ENCODE measurements at regions not wholly inside any gene's neighbourhood (a gene's known extent, or its start where the extent isn't known, plus 50 kb on each side); places are given as distances from the start of the nearest gene placed in this dataset.
"Not testable (repeated sequence)": the region's sequence is repeated elsewhere in the genome, so short reads cannot be mapped to it uniquely, and the experiment has no call there.

- H3K4me1 ChIP-seq (replicated peaks in 1 of 2); in situ Hi-C loops (cut with MboI; ENCODE audit: low pct_unique_long_range_greater_than_20kb in 2 of 9, low sequenced_read_pairs in 9 of 9, unreplicated experiment in 9 of 9); ATAC-seq (replicated peaks in 6 of 8); H3K27ac ChIP-seq; H3K4me3 ChIP-seq: not testable (repeated sequence)
- WGBS, 10 experiments: no CpG with 5 or more reads among the region's 1 CpG
Measured at GRCh38 chr21:13303763-13304162, 305.8 kb upstream of the POTED start.

GRCh38 chr21:13304901-13305300, 304.7 kb upstream of the POTED start:
- in situ Hi-C loops (cut with MboI; ENCODE audit: low pct_unique_long_range_greater_than_20kb in 2 of 9, low sequenced_read_pairs in 9 of 9, unreplicated experiment in 9 of 9); H3K4me1 ChIP-seq (replicated peaks in 1 of 2); H3K4me3 ChIP-seq; H3K27ac ChIP-seq; ATAC-seq (replicated peaks in 6 of 8): not testable (repeated sequence)
- 0 to 20% (median 0%) methylated on average over 1 of the region's 1 CpG; no CpG with 5 or more reads in 4 of the 10 experiments for WGBS, 10 experiments

- H3K27ac ChIP-seq; H3K4me3 ChIP-seq; H3K4me1 ChIP-seq (replicated peaks in 1 of 2); ATAC-seq (replicated peaks in 6 of 8); in situ Hi-C loops (cut with MboI; ENCODE audit: low pct_unique_long_range_greater_than_20kb in 2 of 9, low sequenced_read_pairs in 9 of 9, unreplicated experiment in 9 of 9): not testable (repeated sequence)
- WGBS, 10 experiments: 14 to 51% methylated on average over 1 to 3 of the region's 5 CpGs; no CpG with 5 or more reads in 8 of the 10 experiments
Measured at GRCh38 chr21:13310120-13310519, 299.5 kb upstream of the POTED start.

- in situ Hi-C loops (cut with MboI; ENCODE audit: low pct_unique_long_range_greater_than_20kb in 2 of 9, low sequenced_read_pairs in 9 of 9, unreplicated experiment in 9 of 9); H3K4me1 ChIP-seq (replicated peaks in 1 of 2); H3K4me3 ChIP-seq; H3K27ac ChIP-seq: not testable (repeated sequence)
- peak in 1 of 8 experiments; percentile 25 for ATAC-seq (replicated peaks in 6 of 8)
- WGBS, 10 experiments: no CpG with 5 or more reads among the region's 18 CpGs
Measured at GRCh38 chr21:13310570-13311524, 298.7 kb upstream of the POTED start.

GRCh38 chr21:13318718-13319117, 290.9 kb upstream of the POTED start:
- in situ Hi-C loops (cut with MboI; ENCODE audit: low pct_unique_long_range_greater_than_20kb in 2 of 9, low sequenced_read_pairs in 9 of 9, unreplicated experiment in 9 of 9); ATAC-seq (replicated peaks in 6 of 8); H3K4me1 ChIP-seq (replicated peaks in 1 of 2); H3K4me3 ChIP-seq; H3K27ac ChIP-seq: not testable (repeated sequence)
- whole genome bisulfite sequencing, 10 experiments: 0 to 30% (median 29%) methylated on average over 1 to 3 of the region's 5 CpGs; no CpG with 5 or more reads in 5 of the 10 experiments

GRCh38 chr21:13321919-13322318, 287.7 kb upstream of the POTED start:
- H3K27ac ChIP-seq; H3K4me3 ChIP-seq; in situ Hi-C loops (cut with MboI; ENCODE audit: low pct_unique_long_range_greater_than_20kb in 2 of 9, low sequenced_read_pairs in 9 of 9, unreplicated experiment in 9 of 9); ATAC-seq (replicated peaks in 6 of 8); H3K4me1 ChIP-seq (replicated peaks in 1 of 2): not testable (repeated sequence)

GRCh38 chr21:13340670-13341234, 268.8 kb upstream of the POTED start:
- H3K4me3 ChIP-seq; H3K4me1 ChIP-seq (replicated peaks in 1 of 2); H3K27ac ChIP-seq; in situ Hi-C loops (cut with MboI; ENCODE audit: low pct_unique_long_range_greater_than_20kb in 2 of 9, low sequenced_read_pairs in 9 of 9, unreplicated experiment in 9 of 9); ATAC-seq (replicated peaks in 6 of 8): not testable (repeated sequence)
- 0% methylated on average over 2 of the region's 3 CpGs; no CpG with 5 or more reads in 9 of the 10 experiments for WGBS, 10 experiments

- H3K4me1 ChIP-seq (replicated peaks in 1 of 2); ATAC-seq (replicated peaks in 6 of 8); H3K4me3 ChIP-seq; H3K27ac ChIP-seq; in situ Hi-C loops (cut with MboI; ENCODE audit: low pct_unique_long_range_greater_than_20kb in 2 of 9, low sequenced_read_pairs in 9 of 9, unreplicated experiment in 9 of 9): not testable (repeated sequence)
- WGBS, 10 experiments: no CpG with 5 or more reads among the region's 1 CpG
Measured at GRCh38 chr21:13351521-13351920, 258.1 kb upstream of the POTED start.

- ATAC-seq (replicated peaks in 6 of 8): not testable (repeated sequence)
Measured at GRCh38 chr21:13360175-13360574, 249.4 kb upstream of the POTED start.

GRCh38 chr21:13368200-13368599, 241.4 kb upstream of the POTED start:
- in situ Hi-C loops (cut with MboI; ENCODE audit: low pct_unique_long_range_greater_than_20kb in 2 of 9, low sequenced_read_pairs in 9 of 9, unreplicated experiment in 9 of 9): no loop called here
- no peak for ATAC-seq (replicated peaks in 6 of 8)
- WGBS, 10 experiments: 60% methylated on average over 1 of the region's 6 CpGs; no CpG with 5 or more reads in 9 of the 10 experiments
- H3K27ac ChIP-seq: no peak overlapping the region
- no peak overlapping the region for H3K4me3 ChIP-seq
- H3K4me1 ChIP-seq (replicated peaks in 1 of 2): no peaks in the 10 kb centered on the region

More at GRCh38 chr21:13360175-13360574, 249.4 kb upstream of the POTED start:
- H3K27ac ChIP-seq; in situ Hi-C loops (cut with MboI; ENCODE audit: low pct_unique_long_range_greater_than_20kb in 2 of 9, low sequenced_read_pairs in 9 of 9, unreplicated experiment in 9 of 9); H3K4me1 ChIP-seq (replicated peaks in 1 of 2); H3K4me3 ChIP-seq: not testable (repeated sequence)
- WGBS, 10 experiments: 83% methylated on average over 2 of the region's 17 CpGs; no CpG with 5 or more reads in 9 of the 10 experiments

- H3K4me1 ChIP-seq (replicated peaks in 1 of 2); H3K27ac ChIP-seq; H3K4me3 ChIP-seq; in situ Hi-C loops (cut with MboI; ENCODE audit: low pct_unique_long_range_greater_than_20kb in 2 of 9, low sequenced_read_pairs in 9 of 9, unreplicated experiment in 9 of 9); ATAC-seq (replicated peaks in 6 of 8): not testable (repeated sequence)
- 40% methylated on average over 1 to 2 of the region's 13 CpGs; no CpG with 5 or more reads in 8 of the 10 experiments for WGBS, 10 experiments
Measured at GRCh38 chr21:13372721-13373120, 236.9 kb upstream of the POTED start.

GRCh38 chr21:13378943-13379342, 230.6 kb upstream of the POTED start:
- H3K4me1 ChIP-seq (replicated peaks in 1 of 2); in situ Hi-C loops (cut with MboI; ENCODE audit: low pct_unique_long_range_greater_than_20kb in 2 of 9, low sequenced_read_pairs in 9 of 9, unreplicated experiment in 9 of 9); H3K4me3 ChIP-seq; ATAC-seq (replicated peaks in 6 of 8); H3K27ac ChIP-seq: not testable (repeated sequence)
- WGBS, 10 experiments: 73 to 100% methylated on average over 1 to 8 of the region's 19 CpGs; no CpG with 5 or more reads in 8 of the 10 experiments

GRCh38 chr21:13379566-13379965, 230.0 kb upstream of the POTED start:
- H3K4me1 ChIP-seq (replicated peaks in 1 of 2); in situ Hi-C loops (cut with MboI; ENCODE audit: low pct_unique_long_range_greater_than_20kb in 2 of 9, low sequenced_read_pairs in 9 of 9, unreplicated experiment in 9 of 9); H3K4me3 ChIP-seq; ATAC-seq (replicated peaks in 6 of 8); H3K27ac ChIP-seq: not testable (repeated sequence)
- no CpG with 5 or more reads among the region's 18 CpGs for WGBS, 10 experiments

Data from motor neuron (in vitro differentiated cells).